Activated T-cell treated with anti-CD3 and anti-CD28 coated beads for 1 hour (primary cell): ENCODE measurements at regions not wholly inside any gene's neighbourhood (a gene's known extent, or its start where the extent isn't known, plus 50 kb on each side); places are given as distances from the start of the nearest gene placed in this dataset.
"Not testable (repeated sequence)": the region's sequence is repeated elsewhere in the genome, so short reads cannot be mapped to it uniquely, and the experiment has no call there.

ENCODE experiments used
- DNase-seq: peaks from one replicate; pipeline ENCODE4 v3.0.0-alpha.2; 2020; ENCODE audit warnings: low read depth

DNA sequence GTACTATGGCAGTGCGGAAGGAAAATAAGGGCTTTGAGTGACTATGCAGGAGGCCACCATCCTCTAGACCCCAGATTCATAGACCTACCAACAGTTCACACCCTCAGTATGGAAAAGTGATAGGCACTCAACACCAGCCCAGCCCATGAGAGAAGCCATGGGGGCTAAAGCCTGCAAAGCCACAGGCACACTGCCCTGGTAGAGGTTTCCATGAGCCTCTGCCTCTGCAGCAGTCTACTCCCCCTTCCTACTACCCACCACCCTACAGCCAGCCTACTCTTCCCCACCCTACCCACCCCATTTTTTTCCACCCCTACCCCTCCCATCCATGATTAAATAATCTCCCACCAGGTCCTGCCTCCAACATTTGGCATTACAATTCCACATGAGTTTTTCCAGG, 241.9 kb downstream of the CWH43 start:
- DNase-seq: not testable (repeated sequence)

GRCh38 chr4:49229243-49229642, 243.2 kb downstream of the CWH43 start:
- DNase-seq: not testable (repeated sequence)

GRCh38 chr4:49229713-49230112, 243.6 kb downstream of the CWH43 start:
- DNase-seq: not testable (repeated sequence)

- not testable (repeated sequence) for DNase-seq
Measured at GRCh38 chr4:49233346-49233745, 247.3 kb downstream of the CWH43 start.

DNA sequence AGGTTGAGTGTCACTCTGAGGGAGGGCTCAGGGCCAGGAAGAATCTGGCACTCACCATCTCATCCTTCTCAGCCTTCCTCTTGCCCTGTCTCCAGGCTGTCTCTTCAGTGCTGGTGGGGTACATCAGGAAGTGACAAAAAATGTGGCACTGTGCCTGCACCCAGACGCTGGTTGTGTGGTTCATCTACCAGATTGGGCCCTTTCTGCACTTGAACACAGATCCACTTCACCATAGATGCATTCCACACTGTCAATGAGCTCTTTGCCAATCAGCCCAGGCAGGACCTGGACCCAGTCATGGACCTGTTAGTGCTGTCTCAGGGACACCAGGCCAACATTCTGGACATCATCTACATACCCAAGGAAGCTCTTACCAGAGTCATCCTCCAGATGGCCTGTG, 247.7 kb downstream of the CWH43 start:
- DNase-seq: not testable (repeated sequence)

DNA sequence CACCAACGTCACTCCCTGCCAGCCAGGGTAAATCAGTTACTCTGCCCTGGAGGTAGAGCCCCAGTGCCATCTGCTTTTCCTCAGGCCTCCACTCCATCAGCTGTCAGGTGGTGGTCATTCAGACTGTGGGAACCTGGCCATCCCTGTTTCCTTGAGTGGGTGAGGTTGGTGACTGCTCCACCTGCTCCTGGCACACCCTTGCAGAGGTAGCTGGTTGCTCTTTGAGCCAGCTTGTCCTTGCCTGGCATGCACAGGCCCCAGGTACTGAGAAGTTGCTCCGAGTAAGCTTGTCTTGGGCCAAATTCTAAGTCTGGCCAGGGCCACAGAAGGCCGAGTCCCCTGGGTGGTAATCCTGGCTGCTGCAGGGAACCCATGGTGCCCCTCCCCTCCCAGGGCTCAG, 248.3 kb downstream of the CWH43 start:
- not testable (repeated sequence) for DNase-seq

DNA sequence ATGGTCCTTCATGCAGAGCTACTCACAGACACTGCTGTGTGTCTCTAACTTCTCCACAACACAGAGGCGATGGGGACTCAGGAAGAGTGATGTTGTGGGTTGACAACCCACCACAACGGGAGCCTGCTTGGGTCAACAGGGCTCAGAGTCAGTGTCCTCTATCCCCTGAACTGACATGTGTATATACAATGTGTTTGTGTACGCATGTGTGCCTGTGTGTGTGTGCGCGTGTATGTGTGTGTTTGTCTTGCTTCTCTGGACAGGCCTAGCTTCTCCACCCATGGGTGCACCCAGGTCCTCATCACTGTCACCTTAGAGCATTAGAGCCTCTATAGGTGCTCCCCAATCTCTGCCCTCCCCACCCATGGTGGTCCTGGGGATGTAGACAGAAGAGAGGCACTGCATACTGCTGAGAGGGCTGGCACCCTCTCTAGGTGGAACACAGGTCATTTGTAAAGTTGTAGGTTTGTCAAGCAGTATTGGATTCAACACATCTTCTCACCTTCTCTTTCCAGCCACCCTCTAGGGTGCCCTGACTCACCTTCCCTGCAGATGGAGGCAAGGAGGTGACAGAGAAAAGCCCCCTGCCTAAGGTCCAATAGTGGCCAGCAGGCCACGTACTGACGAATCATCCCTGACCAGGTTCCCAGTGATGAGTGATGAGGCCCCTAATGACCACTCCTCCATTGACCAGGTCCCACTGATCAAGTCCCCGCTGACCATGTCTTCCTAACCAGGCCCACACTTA, 249.5 kb downstream of the CWH43 start:
- DNase-seq: not testable (repeated sequence)

GRCh38 chr4:49236474-49236873, 250.4 kb downstream of the CWH43 start:
- not testable (repeated sequence) for DNase-seq

DNA sequence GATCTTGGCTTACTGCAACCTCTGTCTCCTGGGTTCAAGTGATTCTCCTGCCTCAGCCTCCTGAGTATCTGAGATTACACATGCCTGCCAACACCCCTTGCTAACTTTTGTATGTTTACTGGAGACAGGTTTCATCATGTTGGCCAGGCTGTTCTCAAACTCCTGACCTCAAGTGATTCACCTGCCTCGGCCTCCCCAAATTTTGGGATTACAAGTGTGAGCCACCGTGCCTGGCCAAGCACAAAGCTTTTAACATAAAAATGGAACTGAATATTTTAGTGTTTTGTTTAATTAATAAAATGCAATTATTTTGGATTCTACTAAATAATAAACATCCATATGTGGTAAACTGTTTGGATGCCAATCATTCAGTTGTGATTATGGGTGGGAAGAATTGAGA, 255.2 kb downstream of the CWH43 start:
- DNase-seq: not testable (repeated sequence)

DNA sequence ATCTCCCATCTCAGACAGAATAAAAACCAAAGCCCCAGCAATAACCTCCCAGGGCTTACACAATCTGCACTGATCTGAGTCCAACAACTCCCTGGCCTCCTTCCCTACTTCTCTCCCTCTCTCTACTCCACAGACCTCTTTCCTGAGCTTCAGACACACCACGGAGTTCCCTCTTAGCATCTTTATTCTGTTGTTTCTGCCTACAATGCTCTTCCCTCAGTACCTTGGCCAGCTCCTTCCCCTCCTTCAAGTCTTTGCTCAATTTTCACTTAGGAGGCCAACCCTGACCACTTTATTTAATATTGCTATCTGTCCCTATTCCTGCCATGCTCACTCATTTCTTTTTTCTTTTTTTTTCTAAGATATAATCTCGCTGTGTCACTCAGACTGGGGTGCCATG, 276.7 kb downstream of the CWH43 start:
- not testable (repeated sequence) for DNase-seq

GRCh38 chr4:49270435-49270834, 284.4 kb downstream of the CWH43 start:
- not testable (repeated sequence) for DNase-seq

GRCh38 chr4:49270912-49271311, 284.8 kb downstream of the CWH43 start:
- not testable (repeated sequence) for DNase-seq

DNA sequence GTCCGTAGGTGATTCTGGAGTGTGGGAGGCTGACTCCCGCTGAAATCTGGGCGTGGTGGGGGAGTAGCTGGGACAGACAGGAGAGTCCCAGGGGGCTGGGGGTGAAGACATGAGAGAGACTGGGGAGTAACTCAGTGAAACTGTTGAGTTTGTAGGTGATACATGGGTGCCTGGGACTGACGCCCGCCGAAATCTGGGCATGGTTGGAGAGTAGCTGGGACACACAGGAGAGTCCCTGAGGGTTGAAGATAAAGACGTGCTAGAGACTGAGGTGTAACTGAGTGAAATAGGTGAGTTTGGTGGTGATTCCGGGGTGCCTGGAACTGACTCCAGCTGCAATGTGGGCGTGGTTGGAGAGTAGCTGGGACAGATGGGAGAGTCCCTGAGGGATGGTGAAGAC, 299.8 kb downstream of the CWH43 start:
- not testable (repeated sequence) for DNase-seq

DNA sequence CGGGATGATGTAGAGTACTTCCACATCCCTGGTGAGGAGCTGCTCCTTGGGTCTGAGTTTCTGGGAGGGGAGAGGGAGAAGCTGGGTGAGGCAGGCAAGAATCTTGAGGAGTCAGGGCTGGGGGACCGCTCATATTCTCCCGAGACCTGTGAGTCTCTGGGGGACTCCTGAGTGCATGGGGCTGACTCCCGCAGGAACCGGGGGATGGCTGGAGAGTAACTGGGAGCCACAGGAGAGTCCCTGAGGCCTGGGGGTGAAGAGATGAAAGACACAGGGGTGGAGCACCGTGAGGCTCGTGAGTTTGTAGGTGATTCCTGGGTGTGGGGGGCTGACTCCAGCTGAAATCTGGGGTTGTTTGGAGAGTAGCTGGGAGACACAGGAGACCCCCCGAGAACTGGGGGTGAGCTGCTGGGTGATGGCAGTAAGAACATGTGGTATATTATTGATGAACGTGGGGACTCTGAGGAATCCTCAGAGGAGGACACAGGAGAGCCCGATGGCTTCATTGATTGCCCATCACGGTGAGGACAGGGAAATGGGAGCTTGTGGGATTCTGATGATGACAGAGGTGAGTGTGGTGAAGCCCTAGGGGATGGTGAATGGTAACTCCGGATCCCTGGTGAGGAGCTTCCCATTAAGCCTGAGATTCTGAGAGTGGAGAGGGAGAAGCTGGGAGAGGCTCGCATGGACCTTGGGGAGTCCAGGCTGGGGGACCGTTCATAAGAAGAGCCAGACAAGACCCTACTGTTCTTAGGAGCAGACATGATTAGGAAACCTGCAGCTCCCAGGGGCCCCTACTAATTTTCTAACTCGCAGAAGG, 301.1 kb downstream of the CWH43 start:
- not testable (repeated sequence) for DNase-seq

DNA sequence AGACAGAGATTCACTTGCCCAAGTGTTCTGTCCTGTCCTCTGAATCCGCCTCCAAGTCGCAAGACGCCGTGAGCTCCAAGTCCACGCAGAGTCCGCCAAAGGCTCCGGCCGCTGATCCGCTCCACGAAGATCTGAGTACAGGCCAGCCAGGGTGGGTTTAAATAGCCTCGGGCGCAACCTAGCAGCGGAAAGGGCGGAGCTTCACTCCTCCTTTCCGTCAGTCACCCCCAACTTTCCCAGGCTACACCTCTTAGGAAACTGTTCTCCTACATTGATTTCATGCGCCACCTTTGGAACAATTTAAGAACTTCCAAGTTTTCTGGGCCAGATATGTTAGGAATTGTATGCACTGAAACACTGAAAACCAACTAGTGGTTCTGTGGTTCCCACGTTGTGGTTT, 301.8 kb downstream of the CWH43 start:
- not testable (repeated sequence) for DNase-seq

DNA sequence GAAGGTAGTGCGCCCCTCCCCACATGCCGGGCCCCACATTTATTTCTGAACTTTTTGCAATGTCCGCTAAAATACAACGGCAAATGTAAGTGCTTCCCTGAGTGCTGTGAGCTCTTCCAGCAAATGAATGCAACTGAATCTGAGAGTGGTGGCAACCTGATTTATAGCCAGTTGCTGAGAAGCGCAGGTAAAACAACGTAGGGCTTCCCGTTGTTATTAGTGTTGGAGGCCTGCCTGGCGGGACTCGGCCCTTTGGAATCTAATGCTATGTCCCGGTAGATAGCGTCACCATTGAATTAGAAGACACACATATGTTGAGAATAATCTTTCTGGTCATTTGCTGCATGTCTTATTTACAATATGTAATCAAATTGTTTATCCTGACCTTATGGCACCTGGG, 302.7 kb downstream of the CWH43 start:
- not testable (repeated sequence) for DNase-seq

DNA sequence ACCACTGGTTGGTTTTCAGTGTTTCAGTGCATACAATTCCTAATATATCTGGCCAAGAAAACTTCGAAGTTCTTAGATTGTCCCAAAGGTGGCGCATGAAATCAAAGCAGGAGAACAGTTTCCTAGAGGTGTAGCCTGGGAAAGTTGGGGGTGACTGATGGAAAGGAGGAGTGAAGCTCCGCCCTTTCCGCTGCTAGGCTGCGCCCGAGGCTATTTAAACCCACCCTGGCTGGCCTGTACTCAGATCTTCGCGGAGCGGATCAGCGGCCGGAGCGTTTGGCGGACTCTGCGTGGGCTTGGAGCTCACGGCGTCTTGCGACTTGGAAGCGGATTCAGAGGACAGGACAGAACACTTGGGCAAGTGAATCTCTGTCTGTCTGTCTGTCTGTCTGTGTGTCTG, 328.7 kb downstream of the CWH43 start:
- DNase-seq: not testable (repeated sequence)

DNA sequence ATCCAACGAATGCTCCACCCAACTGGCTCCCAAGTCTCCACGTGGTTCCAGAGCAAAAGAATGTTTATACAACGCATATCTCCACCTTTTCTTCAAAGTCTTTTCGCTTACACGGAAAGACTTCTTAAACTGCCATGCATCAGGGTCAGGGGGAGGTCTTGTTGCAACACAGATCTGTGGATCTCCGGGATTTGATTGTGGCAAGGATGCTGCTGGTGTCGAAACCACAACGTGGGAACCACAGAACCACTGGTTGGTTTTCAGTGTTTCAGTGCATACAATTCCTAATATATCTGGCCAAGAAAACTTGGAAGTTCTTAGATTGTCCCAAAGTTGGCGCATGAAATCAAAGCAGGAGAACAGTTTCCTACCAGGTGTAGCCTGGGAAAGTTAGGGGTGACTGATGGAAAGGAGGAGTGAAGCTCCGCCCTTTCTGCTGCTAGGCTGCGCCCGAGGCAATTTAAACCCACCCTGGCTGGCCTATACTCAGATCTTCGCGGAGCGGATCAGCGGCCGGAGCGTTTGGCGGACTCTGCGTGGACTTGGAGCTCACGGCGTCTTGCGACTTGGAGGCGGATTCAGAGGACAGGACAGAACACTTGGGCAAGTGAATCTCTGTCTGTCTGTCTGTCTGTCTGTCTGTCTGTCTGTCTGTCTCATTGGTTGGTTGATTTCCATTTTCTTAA, 334.8 kb downstream of the CWH43 start:
- DNase-seq: not testable (repeated sequence)

- DNase-seq: not testable (repeated sequence)
Measured at GRCh38 chr4:49321511-49322300, 335.6 kb downstream of the CWH43 start.

DNA sequence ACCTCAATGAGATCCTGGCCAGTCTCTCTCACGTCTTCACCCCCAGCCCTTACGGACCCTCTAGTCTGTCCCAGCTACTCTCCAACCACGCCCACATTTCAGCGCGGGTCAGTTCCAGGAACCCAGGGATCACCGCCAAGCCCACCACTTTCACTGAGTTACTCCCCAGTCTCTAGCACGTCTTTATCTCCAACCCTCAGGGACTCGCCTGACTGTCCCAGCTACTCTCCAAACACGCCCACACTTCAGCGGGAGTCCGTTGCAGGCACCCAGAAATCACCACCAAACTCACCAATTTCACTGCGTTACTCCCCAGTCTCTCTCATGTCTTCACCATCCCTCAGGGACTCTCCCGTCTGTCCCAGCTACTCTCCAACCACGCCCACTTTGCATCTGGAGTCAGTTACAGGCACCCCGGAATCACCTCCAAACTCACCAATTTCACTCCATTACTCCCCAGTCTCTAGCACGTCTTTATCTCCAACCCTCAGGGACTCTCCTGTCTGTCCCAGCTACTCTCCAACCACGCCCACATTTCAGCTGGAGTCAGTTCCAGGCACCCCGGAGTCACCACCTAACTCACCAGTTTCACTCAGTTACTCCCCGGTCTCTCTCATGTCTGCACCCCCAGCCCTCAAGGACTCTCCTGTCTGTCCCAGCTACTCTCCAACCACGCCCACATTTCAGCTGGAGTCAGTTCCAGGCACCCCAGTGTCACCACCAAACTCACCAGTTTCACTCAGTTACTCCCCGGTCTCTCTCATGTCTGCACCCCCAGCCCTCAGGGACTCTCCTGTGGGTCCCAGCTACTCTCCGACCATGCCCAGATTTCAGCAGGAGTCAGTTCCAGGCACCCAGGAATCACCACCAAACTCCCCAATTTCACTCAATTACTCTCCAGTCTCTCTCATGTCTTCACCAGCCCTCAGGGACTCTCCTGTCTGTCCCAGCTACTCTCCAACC, 336.8 kb downstream of the CWH43 start:
- not testable (repeated sequence) for DNase-seq

- DNase-seq: not testable (repeated sequence)
Measured at GRCh38 chr4:49323573-49323940, 337.5 kb downstream of the CWH43 start.
